Transverse colon (tissue), 3 donors: ENCODE measurements at regions not wholly inside any gene's neighbourhood (a gene's known extent, or its start where the extent isn't known, plus 50 kb on each side); places are given as distances from the start of the nearest gene placed in this dataset.

Experiments used
- EP300 ChIP-seq: sonication (generic); formaldehyde crosslinking; IDR thresholded peaks from one replicate; pipeline ENCODE4 v1.6.1; 2017; ENCODE audit warnings: antibody characterized with exemption, low read depth
- POLR2AphosphoS5 ChIP-seq, 3 donors: sonication (generic); formaldehyde crosslinking; IDR thresholded peaks; one replicate each; pipeline ENCODE4 v1.6.1; 2016; ENCODE audit warnings: antibody characterized with exemption in 3 of 3

DNA sequence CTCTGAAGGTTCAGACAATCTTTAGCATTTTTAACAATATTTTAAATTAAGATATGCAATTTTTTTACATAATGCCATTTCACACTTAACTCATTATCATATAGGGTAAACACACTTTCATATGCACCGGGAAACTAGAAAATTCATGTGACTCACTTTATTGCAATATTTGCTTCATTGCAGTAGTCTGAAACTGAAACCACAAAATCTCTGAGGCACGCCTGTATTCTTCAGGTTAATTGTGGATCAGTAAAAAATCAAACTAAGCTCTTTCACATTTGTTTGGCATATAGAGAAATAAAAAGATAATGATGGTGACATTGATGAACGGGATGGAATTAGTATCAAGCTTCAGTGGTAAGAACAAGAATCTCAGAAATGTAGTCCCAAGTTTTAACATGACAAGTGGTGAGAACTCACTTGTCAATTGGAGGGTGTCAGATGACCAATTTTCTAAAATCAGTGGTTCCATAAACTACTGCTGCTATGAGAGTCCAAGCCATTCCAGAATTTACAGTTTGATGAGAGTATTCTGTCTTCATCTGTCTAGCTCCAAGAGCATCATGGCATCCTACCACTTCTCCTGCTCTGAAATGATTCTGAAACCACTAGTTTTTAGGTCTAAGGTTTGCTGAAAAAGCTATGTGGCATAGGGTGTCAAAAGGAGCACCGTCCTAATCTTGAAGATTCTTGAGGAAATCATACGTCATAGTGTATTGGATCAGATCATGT lies 281.0 kb downstream of the PTPRC start:
- no peak for TF ChIP-seq POLR2AphosphoS5 (IDR thresholded peaks at IDR 0.05)
- TF ChIP-seq EP300, result no peak
